ENCODE measurements at regions not wholly inside any gene's neighbourhood (a gene's known extent, or its start where the extent isn't known, plus 50 kb on each side); places are given as distances from the start of the nearest gene placed in this dataset.
A peak's percentile ranks its signal among the peaks of the same experiment; 100 is the strongest.
"Not testable (repeated sequence)": the region's sequence is repeated elsewhere in the genome, so short reads cannot be mapped to it uniquely, and the experiment has no call there.

- Histone ChIP-seq H3K4me1 (peaks cover 0 to 19% (median 0%) of the 10 kb centered on the region in 4 donors), H3K4me3 (peak overlapping the region; percentile 77 to 96 (median 88)), H3K27ac (peak overlapping the region; percentile 85 to 92 (median 88))
- peak; percentile 81 to 93 (median 90) for DNase-seq
- TF ChIP-seq POLR2A (IDR thresholded peaks at IDR 0.05) = peak; percentile 71 to 82
- not testable (repeated sequence) for H3K27me3 ChIP-seq, H3K9me3 ChIP-seq, H3K36me3 ChIP-seq
Measured at GRCh38 chr17:30731210-30732132, 93.0 kb downstream of the CRLF3 start.

GRCh38 chr17:30730837-30731209 is 93.7 kb downstream of the CRLF3 start:
- Histone ChIP-seq H3K4me3 (peak overlapping the region; percentile 77 to 96 (median 88)), H3K4me1 (peaks cover 0 to 19% (median 0%) of the 10 kb centered on the region in 4 donors), H3K27ac (peak overlapping the region in 3 of 4 donors; percentile 17 to 92 (median 87))
- H3K9me3 ChIP-seq, H3K27me3 ChIP-seq, H3K36me3 ChIP-seq: not testable (repeated sequence)
- DNase-seq = peak in 1 of 3 donors; percentile 47

GRCh38 chr17:30730171-30730836 is 94.2 kb downstream of the CRLF3 start:
- not testable (repeated sequence) for H3K9me3 ChIP-seq, H3K27me3 ChIP-seq, H3K36me3 ChIP-seq, H3K4me3 ChIP-seq, H3K27ac ChIP-seq
- DNase-seq = peak in 1 of 3 donors; percentile 40
- H3K4me1 ChIP-seq = peaks cover 0 to 19% (median 0%) of the 10 kb centered on the region in 4 donors

GRCh38 chr17:30729471-30730170 is 94.9 kb downstream of the CRLF3 start:
- not testable (repeated sequence) for H3K27ac ChIP-seq, H3K27me3 ChIP-seq, H3K9me3 ChIP-seq, H3K4me3 ChIP-seq, H3K36me3 ChIP-seq
- peaks cover 0 to 19% (median 0%) of the 10 kb centered on the region in 4 donors for H3K4me1 ChIP-seq
- DNase-seq = peak in 2 of 3 donors; percentile 13 to 37

- H3K4me1 ChIP-seq, H3K27ac ChIP-seq, H3K27me3 ChIP-seq, H3K9me3 ChIP-seq, H3K36me3 ChIP-seq, H3K4me3 ChIP-seq: not testable (repeated sequence)
- DNase-seq = peak in 2 of 3 donors; percentile 21 to 30
Measured at GRCh38 chr17:30727517-30727916, 97.0 kb downstream of the CRLF3 start.

- not testable (repeated sequence) for H3K9me3 ChIP-seq, H3K4me1 ChIP-seq, H3K27me3 ChIP-seq, H3K4me3 ChIP-seq, H3K27ac ChIP-seq, H3K36me3 ChIP-seq
- DNase-seq = peak; percentile 10 to 18 (median 13)
Measured at GRCh38 chr17:30726734-30727133, 97.8 kb downstream of the CRLF3 start.

- not testable (repeated sequence) for H3K27me3 ChIP-seq, H3K4me3 ChIP-seq
- peak; percentile 1 to 11 (median 4) for DNase-seq
Measured at GRCh38 chr17:30726310-30726709, 98.2 kb downstream of the CRLF3 start.

GRCh38 chr17:30724034-30724650 is 100.3 kb downstream of the CRLF3 start:
- H3K4me1 ChIP-seq, H3K4me3 ChIP-seq, H3K9me3 ChIP-seq, H3K27me3 ChIP-seq, H3K36me3 ChIP-seq, H3K27ac ChIP-seq: not testable (repeated sequence)
- DNase-seq = peak; percentile 8 to 34 (median 19)

More at GRCh38 chr17:30726310-30726709, 98.2 kb downstream of the CRLF3 start:
- not testable (repeated sequence) for H3K27ac ChIP-seq, H3K4me1 ChIP-seq, H3K36me3 ChIP-seq, H3K9me3 ChIP-seq

GRCh38 chr17:30722114-30722780 is 102.2 kb downstream of the CRLF3 start:
- DNase-seq = peak; percentile 6 to 40 (median 19)
- H3K27me3 ChIP-seq, H3K36me3 ChIP-seq, H3K4me1 ChIP-seq, H3K4me3 ChIP-seq, H3K27ac ChIP-seq, H3K9me3 ChIP-seq: not testable (repeated sequence)

GRCh38 chr17:30720971-30721370 is 103.5 kb downstream of the CRLF3 start:
- H3K27ac ChIP-seq, H3K9me3 ChIP-seq, H3K4me1 ChIP-seq, H3K36me3 ChIP-seq, H3K4me3 ChIP-seq, H3K27me3 ChIP-seq: not testable (repeated sequence)
- DNase-seq = peak; percentile 3 to 29 (median 15)
